ENCODE measurements at regions not wholly inside any gene's neighbourhood (a gene's known extent, or its start where the extent isn't known, plus 50 kb on each side); places are given as distances from the start of the nearest gene placed in this dataset.
"Not testable (repeated sequence)": the region's sequence is repeated elsewhere in the genome, so short reads cannot be mapped to it uniquely, and the experiment has no call there.

DNA sequence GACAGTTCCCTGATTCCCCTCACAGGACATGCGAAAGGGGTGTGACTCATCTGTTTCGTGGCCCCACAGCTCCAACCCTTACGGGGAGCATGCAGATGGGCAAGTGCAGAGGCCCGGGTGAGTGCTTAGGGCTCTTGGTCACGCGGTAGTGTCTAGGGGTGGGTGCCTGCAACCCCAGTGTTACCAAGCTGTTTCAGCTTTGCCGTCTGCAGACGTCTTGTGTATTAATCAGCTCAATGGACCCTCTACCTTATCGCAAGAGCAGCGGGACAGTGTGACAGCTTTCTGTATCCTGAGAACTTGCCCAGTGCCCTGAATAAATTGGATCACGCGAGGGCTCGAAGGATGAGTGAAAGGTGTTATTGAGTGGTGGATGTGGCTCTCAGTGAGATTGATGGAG lies 816.4 kb upstream of the ANO3 start:
- DNase-seq (ENCODE audit: low spot score): no peak

GRCh38 chr11:25520459-25520858 lies 811.5 kb upstream of the ANO3 start:
- DNase-seq (ENCODE audit: low spot score): no peak

DNA sequence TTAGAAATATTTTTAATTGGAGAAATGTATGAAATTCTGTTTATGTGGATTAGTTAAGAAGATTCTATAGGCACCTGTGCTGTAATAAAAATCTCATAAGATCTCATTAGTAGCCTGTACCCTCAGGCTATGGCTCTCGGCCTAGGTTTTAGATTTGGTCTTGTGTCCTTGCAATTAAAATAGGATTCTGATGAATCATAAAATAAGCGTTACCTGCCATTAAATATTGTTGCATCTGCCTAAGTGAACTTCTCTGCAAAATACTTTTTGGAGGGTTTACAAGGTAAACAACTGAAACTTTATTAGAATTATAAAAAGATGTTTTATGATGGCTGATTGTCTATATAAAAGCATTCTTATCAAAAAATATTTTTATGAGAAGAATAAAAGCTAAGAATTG lies 804.1 kb upstream of the ANO3 start:
- no peak for DNase-seq (ENCODE audit: low spot score)

DNA sequence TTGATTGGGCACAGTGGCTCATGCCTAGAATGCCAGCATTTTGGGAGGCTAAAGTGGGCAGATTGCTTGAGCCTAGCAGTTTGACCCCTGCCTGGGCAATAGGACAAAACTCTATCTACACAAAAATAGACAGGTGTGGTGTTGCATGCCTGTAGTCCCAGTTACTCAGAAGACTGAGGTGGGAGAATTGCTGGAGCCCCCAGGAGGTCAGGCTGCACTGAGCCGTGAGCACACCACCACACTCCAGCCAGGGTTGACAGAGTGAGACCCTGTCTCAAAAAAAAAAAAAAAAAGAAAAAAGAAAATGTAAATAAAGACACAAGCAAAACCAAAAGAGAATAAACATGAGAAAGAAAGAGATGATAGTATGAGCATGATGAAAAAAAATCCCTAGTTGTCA lies 802.4 kb upstream of the ANO3 start:
- no peak for DNase-seq (ENCODE audit: low spot score)

DNA sequence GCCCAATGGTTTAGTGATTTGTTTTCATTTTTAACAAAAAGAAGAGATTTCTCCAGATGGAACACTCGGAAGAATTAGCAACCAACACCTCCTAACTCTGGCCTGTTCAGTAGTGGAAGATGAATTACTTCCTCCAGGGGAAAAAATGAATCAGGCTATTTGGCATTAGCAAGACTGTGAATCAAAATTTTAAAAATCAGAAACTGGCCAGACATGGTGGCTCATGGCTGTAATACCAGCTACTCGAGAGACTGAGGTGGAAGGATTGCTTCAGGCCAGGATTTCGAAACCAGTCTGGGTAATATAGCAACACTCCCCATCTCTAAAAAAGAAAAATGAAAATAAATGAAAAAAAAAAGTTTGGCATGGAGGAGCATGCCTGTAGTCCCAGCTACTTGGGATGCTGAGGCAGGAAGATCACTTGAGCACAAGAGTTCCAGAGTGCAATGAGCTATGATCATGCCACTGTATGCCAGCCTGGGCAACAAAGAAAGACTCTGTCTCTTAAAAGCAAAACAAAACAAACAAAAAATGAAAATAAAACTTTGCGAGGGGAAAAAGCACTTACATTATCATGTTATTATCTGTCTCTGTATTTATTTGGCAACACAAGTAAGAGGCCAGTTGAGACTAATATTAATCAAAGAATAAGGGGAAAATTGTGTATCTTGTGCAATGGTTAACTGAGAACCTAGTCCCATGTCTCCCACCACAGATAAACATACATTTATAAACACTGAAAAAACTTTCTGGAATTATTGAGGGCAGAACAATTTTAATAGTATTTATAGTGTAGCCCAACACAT lies 796.3 kb upstream of the ANO3 start:
- DNase-seq (ENCODE audit: low spot score): no peak

DNA sequence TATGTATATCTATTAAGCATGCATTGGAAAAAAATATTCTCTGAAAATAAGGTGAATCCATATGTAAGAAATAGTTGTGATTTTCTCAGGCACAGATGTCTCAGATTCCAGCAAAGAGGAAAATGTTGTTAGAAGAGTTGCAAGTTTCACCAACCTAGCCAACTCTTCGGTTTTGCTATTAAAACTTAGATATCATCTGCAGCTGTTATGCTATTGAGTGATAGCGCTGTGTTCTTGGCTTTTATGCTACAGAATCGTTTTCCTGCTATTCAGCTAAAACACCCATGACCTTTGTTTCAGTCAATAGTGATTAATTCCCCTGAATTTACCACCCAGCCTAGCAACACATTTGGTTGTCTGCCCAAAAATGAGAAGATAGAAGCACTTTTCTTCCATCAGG lies 795.6 kb upstream of the ANO3 start:
- DNase-seq (ENCODE audit: low spot score): no peak

DNA sequence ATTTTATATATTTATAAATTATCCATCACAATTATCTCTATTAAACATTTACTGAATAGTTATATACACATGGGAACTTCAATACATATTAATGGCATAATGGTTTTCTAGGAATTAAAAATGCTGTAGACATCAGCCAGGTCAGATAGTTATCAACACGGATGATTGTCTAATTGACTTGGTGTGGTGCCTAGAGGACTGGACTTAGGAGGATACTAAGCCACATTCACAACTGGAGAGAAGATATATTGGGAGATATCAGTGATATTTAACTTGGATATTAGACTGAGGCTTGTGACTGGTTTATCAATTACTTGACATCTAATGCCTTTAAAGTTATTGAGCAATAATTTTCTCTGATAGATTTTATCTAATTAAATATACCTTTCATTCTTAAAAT lies 794.5 kb upstream of the ANO3 start:
- no peak for DNase-seq (ENCODE audit: low spot score)

- DNase-seq (ENCODE audit: low spot score): no peak
These were observed 784.6 kb upstream of the ANO3 start for GRCh38 chr11:25547292-25547691.

DNA sequence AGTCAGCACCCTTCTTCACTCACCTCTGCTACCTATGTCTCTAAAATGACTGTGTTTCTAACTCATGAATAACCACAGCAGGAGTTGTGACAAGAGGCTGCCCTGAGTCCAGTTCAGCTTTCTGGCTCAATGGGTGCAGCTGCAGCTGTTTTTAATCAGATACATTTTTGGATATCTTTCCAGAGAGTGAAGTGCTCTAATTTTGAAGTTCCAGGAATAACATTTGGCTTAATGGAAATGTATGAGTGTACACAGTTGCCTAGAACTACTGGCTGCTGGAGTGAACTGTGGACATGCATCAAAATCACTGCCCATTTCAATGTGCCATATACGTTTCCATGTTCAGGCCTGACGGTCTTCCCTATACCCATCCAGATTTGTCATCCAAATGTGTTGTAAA lies 769.5 kb upstream of the ANO3 start:
- no peak for DNase-seq (ENCODE audit: low spot score)

DNA sequence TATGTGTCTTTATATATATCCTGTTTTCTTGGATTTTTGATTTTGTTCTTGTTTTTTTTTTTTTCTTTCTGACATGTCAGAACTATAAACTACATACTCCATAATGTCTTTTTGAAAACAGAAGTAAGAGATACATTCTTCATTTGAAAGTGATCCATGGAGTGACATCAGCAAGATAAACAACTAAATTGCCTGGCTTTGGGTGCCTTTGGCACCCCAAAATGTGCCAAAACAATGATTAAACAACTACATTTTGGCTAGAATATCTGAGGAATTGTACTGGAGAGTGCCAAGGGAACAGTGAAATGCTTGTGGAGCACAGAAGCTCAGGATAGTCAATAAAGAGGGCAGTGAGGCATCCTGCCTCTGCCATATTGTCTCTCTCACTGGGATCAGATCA lies 766.1 kb upstream of the ANO3 start:
- no peak for DNase-seq (ENCODE audit: low spot score)

GRCh38 chr11:25566298-25567200 lies 765.4 kb upstream of the ANO3 start:
- no peak for DNase-seq (ENCODE audit: low spot score)

DNA sequence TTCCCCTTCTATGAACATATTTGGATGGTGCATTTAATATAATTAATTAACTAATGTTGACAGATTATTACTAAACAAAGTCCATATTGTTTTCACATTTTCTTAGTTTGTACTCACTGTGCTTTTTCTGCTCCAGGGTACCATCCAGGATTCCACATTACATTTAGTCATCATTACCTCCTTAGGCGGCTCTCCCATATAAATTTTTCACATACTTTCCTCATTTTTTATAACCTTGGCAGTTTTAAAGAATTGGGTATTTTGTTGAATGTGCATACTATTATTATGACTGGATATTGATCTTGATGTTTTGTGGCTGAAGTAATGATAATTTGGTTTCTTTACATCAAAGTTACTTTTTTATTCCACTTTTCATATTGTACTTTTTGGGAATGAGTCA lies 755.6 kb upstream of the ANO3 start:
- no peak for DNase-seq (ENCODE audit: low spot score)

GRCh38 chr11:25579554-25579953 lies 752.4 kb upstream of the ANO3 start:
- not testable (repeated sequence) for DNase-seq (ENCODE audit: low spot score)

DNA sequence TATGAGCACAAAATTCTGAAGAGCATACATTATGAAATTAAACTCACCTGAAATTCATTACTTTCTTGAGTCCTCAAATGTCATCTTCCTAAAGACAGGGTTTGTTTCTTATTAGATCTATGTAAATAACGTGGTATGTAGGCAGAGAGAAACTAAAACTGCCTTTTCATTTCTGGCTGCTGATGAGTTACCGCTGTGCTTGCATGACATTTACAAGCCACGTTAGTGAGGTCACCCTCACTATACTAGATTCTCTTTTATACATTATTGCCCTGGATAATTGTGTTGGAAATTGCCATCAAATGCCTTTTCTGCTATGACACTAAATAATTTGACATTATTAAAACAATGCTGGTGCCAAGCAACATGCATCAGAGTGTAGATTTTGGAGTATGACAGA lies 748.3 kb upstream of the ANO3 start:
- no peak for DNase-seq (ENCODE audit: low spot score)

GRCh38 chr11:25587496-25587895 lies 744.4 kb upstream of the ANO3 start:
- DNase-seq (ENCODE audit: low spot score): no peak

- DNase-seq (ENCODE audit: low spot score): no peak
These were observed 738.7 kb upstream of the ANO3 start for GRCh38 chr11:25593221-25593620.

GRCh38 chr11:25596701-25597100 lies 735.2 kb upstream of the ANO3 start:
- DNase-seq (ENCODE audit: low spot score): no peak

- no peak for DNase-seq (ENCODE audit: low spot score)
These were observed 734.2 kb upstream of the ANO3 start for GRCh38 chr11:25597696-25598095.

GRCh38 chr11:25602149-25602548 lies 729.8 kb upstream of the ANO3 start:
- DNase-seq (ENCODE audit: low spot score): no peak

- no peak for DNase-seq (ENCODE audit: low spot score)
These were observed 729.0 kb upstream of the ANO3 start for GRCh38 chr11:25602959-25603358.

DNA sequence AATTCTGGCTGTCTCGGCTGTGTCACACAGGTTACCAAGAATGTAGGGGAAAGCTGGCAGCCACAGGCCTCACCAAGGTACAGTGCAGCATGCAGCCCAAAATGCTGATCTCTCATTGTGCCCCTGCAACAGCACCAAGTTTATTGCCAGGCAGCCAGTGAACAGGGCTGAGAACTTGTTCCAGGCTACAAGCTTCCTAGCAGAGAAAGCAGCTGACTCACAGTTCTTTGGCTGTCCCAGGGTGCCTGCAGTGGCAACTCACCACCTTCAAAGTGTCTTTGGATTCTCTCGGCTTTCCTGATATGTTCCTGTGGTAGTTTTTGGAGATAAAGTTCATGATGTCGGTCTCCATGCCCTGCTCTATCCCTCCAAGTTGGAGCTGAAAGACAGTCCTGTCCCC lies 719.1 kb upstream of the ANO3 start:
- no peak for DNase-seq (ENCODE audit: low spot score)

- DNase-seq (ENCODE audit: low spot score): no peak
These were observed 718.5 kb upstream of the ANO3 start for GRCh38 chr11:25613451-25613850.

DNA sequence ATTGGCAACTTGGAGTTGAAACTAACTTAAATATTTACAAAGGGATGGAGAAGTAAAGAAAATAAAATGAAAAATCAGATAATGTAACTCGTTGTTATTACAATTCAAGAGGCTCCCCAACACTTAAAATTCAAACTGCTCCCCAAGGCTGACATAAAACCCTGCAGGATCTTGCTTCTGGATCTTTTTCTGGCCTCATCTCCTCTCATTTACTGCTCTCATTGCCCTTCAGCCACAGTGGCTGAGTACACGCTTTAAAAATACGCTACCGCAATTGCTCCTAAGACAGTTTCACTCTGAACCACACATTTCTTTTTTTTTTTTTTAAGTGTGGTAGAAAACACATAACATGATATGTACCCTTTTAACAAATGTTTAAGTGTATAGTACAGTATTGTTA lies 718.1 kb upstream of the ANO3 start:
- DNase-seq (ENCODE audit: low spot score): no peak
